ENCODE measurements at regions not wholly inside any gene's neighbourhood (a gene's known extent, or its start where the extent isn't known, plus 50 kb on each side); places are given as distances from the start of the nearest gene placed in this dataset.
"Not testable (repeated sequence)": the region's sequence is repeated elsewhere in the genome, so short reads cannot be mapped to it uniquely, and the experiment has no call there.

- TF ChIP-seq EZH2 (IDR thresholded peaks at IDR 0.05; ENCODE audit: low read depth) = no peak
- TF ChIP-seq CTCF (conservative IDR thresholded peaks at IDR 0.05) = no peak
- Histone ChIP-seq H3K9me3 (ENCODE audit: insufficient read depth, low read depth) (no peaks in the 10 kb centered on the region), H3K27ac (no peak overlapping the region), H2AFZ (no peak overlapping the region), H3K79me2 (ENCODE audit: low read depth) (no peaks in the 10 kb centered on the region), H3K4me2 (no peak overlapping the region), H3F3A (ENCODE audit: insufficient read depth, low read depth) (no peaks in the 10 kb centered on the region), H3K4me1 (replicated peaks; ENCODE audit: insufficient read depth) (no peaks in the 10 kb centered on the region), H4K20me1 (ENCODE audit: insufficient read depth) (no peaks in the 10 kb centered on the region), H3K36me3 (ENCODE audit: low read depth) (no peaks in the 10 kb centered on the region), H3K27me3 (ENCODE audit: insufficient read depth, low read depth) (no peaks in the 10 kb centered on the region), H3K9me2 (ENCODE audit: insufficient read depth) (no peaks in the 10 kb centered on the region), H3K4me3 (no peak overlapping the region)
- intact Hi-C loops (cut with micrococcal nuclease; ENCODE audit: unreplicated experiment) = no loop called here
- CTCF ChIA-PET = no interaction called here
- no TSS peak for BruUV-seq (replicated peaks)
- POLR2A ChIA-PET (ENCODE audit: unreplicated experiment) = interaction anchor here (0.8 kb wide), 1 partner anchor 315 kb away, joined by 4 read pairs; no protein-coding TSS in a partner anchor
- DNase-seq = no peak
Measured at GRCh38 chr2:192947352-192947751, 752.6 kb upstream of the TMEFF2 start.

- Histone ChIP-seq H3K9me2 (ENCODE audit: insufficient read depth) (no peaks in the 10 kb centered on the region), H3K4me1 (replicated peaks; ENCODE audit: insufficient read depth) (no peaks in the 10 kb centered on the region), H4K20me1 (ENCODE audit: insufficient read depth) (no peaks in the 10 kb centered on the region), H3K36me3 (ENCODE audit: low read depth) (no peaks in the 10 kb centered on the region), H3K79me2 (ENCODE audit: low read depth) (no peaks in the 10 kb centered on the region), H3K4me2 (no peak overlapping the region), H3F3A (ENCODE audit: insufficient read depth, low read depth) (no peaks in the 10 kb centered on the region), H3K9me3 (ENCODE audit: insufficient read depth, low read depth) (no peaks in the 10 kb centered on the region), H3K27me3 (ENCODE audit: insufficient read depth, low read depth) (no peaks in the 10 kb centered on the region), H3K27ac (no peak overlapping the region), H2AFZ (no peak overlapping the region), H3K4me3 (no peak overlapping the region)
- intact Hi-C loops (cut with micrococcal nuclease; ENCODE audit: unreplicated experiment) = no loop called here
- DNase-seq = no peak
- TF ChIP-seq EZH2 (IDR thresholded peaks at IDR 0.05; ENCODE audit: low read depth) (no peak), CTCF (conservative IDR thresholded peaks at IDR 0.05) (no peak)
- no TSS peak for BruUV-seq (replicated peaks)
- ChIA-PET CTCF (no interaction called here), POLR2A (ENCODE audit: unreplicated experiment) (no interaction called here)
Measured at GRCh38 chr2:192940767-192941166, 746.0 kb upstream of the TMEFF2 start.

- H3K4me1 ChIP-seq (replicated peaks; ENCODE audit: insufficient read depth) = no peaks in the 10 kb centered on the region
- TF ChIP-seq EZH2 (IDR thresholded peaks at IDR 0.05; ENCODE audit: low read depth) = no peak
- TF ChIP-seq CTCF (conservative IDR thresholded peaks at IDR 0.05) = no peak
- H3K79me2 ChIP-seq (ENCODE audit: low read depth) = no peaks in the 10 kb centered on the region
- no peaks in the 10 kb centered on the region for H3F3A ChIP-seq (ENCODE audit: insufficient read depth, low read depth)
- no peak overlapping the region for H3K4me3 ChIP-seq
- intact Hi-C loops (cut with micrococcal nuclease; ENCODE audit: unreplicated experiment) = no loop called here
- H3K27me3 ChIP-seq (ENCODE audit: insufficient read depth, low read depth) = no peaks in the 10 kb centered on the region
- no peaks in the 10 kb centered on the region for H3K9me3 ChIP-seq (ENCODE audit: insufficient read depth, low read depth)
- no peak overlapping the region for H3K27ac ChIP-seq
- H4K20me1 ChIP-seq (ENCODE audit: insufficient read depth) = no peaks in the 10 kb centered on the region
- no peaks in the 10 kb centered on the region for H3K36me3 ChIP-seq (ENCODE audit: low read depth)
- no peak for DNase-seq
- H2AFZ ChIP-seq = no peak overlapping the region
- ChIA-PET POLR2A (ENCODE audit: unreplicated experiment) (no interaction called here), CTCF (no interaction called here)
- H3K9me2 ChIP-seq (ENCODE audit: insufficient read depth) = no peaks in the 10 kb centered on the region
- H3K4me2 ChIP-seq = no peak overlapping the region
- no TSS peak for BruUV-seq (replicated peaks)
Measured at GRCh38 chr2:192932376-192932775, 737.6 kb upstream of the TMEFF2 start.

GRCh38 chr2:192921631-192922030 is 726.9 kb upstream of the TMEFF2 start:
- BruUV-seq (replicated peaks); CTCF ChIA-PET: not testable (repeated sequence)

More at GRCh38 chr2:192921631-192922030, 726.9 kb upstream of the TMEFF2 start:
- H4K20me1 ChIP-seq (ENCODE audit: insufficient read depth); H3K9me2 ChIP-seq (ENCODE audit: insufficient read depth); H3K27ac ChIP-seq; H3K4me3 ChIP-seq; H3K4me2 ChIP-seq; H3F3A ChIP-seq (ENCODE audit: insufficient read depth, low read depth); intact Hi-C loops (cut with micrococcal nuclease; ENCODE audit: unreplicated experiment); H3K36me3 ChIP-seq (ENCODE audit: low read depth); H2AFZ ChIP-seq; DNase-seq; H3K4me1 ChIP-seq (replicated peaks; ENCODE audit: insufficient read depth); H3K79me2 ChIP-seq (ENCODE audit: low read depth); H3K9me3 ChIP-seq (ENCODE audit: insufficient read depth, low read depth); POLR2A ChIA-PET (ENCODE audit: unreplicated experiment); H3K27me3 ChIP-seq (ENCODE audit: insufficient read depth, low read depth): not testable (repeated sequence)

Measured in PC-9 (cell line).